Endothelial cell of umbilical vein (primary cell): ENCODE measurements at regions not wholly inside any gene's neighbourhood (a gene's known extent, or its start where the extent isn't known, plus 50 kb on each side); places are given as distances from the start of the nearest gene placed in this dataset.

ENCODE experiments used
- BruUV-seq: library from RNA; stranded (reverse); fragments of 400-500 nt; replicated peaks from 2 replicates; lab custom pipeline; 2021; lab: Mats Ljungman, UMichigan
- CTCF ChIA-PET: fragments of 300-600, 350-600 bp; sonication (Branson Sonifier 250); formaldehyde crosslinking; loops from one replicate; lab custom pipeline; 2021; ENCODE audit warnings: antibody characterized with exemption, inconsistent platforms; lab: Charles Lee
- POLR2A ChIA-PET: fragments of 300-600, 350-600 bp; sonication (Branson Sonifier 250); formaldehyde crosslinking; loops from one replicate; lab custom pipeline; 2021; ENCODE audit warnings: antibody characterized with exemption, inconsistent platforms; lab: Charles Lee
- DNase-seq: peaks from one replicate; pipeline ENCODE4 v3.0.0-alpha.2; 2011; ENCODE audit warnings: low read depth, low spot score
- FAIRE-seq: peaks from 2 replicates; lab custom pipeline; 2011; peaks lifted over from hg19 to GRCh38; lab: Jason Lieb, UNC
- H2AFZ ChIP-seq: 2 replicates; pipeline ENCODE4 v1.6.0; 2012; ENCODE audit warnings: low read depth, low read length, control low read depth, inconsistent platforms
- H3K27ac ChIP-seq: 2 replicates; pipeline ENCODE4 v1.5.1; 2011; ENCODE audit warnings: low read depth, mild to moderate bottlenecking, control low read depth, low read length, moderate library complexity; ENCODE audit not compliant: insufficient read depth
- H3K27me3 ChIP-seq, 2 experiments: 2 replicates each; pipeline versions ENCODE4 v1.6.0 to v1.6.1; 2011; ENCODE audit warnings: low read length in 2 of 2, mixed read lengths in 1 of 2; ENCODE audit not compliant: control insufficient read depth in 2 of 2, insufficient read depth in 2 of 2
- H3K36me3 ChIP-seq, 2 experiments: 2 replicates in 1 of 2; 3 replicates in 1 of 2; pipeline ENCODE4 v1.5.1; 2011; ENCODE audit warnings: low read length in 2 of 2, mild to moderate bottlenecking in 1 of 2, moderate library complexity in 1 of 2; ENCODE audit not compliant: control insufficient read depth in 2 of 2, insufficient read depth in 2 of 2; ENCODE audit errors: extremely low read depth in 1 of 2
- H3K4me1 ChIP-seq: 3 replicates; pipeline ENCODE4 v1.5.1; 2011; ENCODE audit warnings: mild to moderate bottlenecking, low read length; ENCODE audit not compliant: control insufficient read depth, insufficient read depth; ENCODE audit errors: extremely low read depth
- H3K4me2 ChIP-seq: 2 replicates; pipeline ENCODE4 v1.6.1; 2011; ENCODE audit warnings: low read length, control low read depth, mixed read lengths; ENCODE audit not compliant: insufficient read depth
- H3K4me3 ChIP-seq, 3 experiments: fragments of 200-600 bp in 1 of 3; sonication (generic), shearing (Covaris generic) in 1 of 3; replicated peaks in 1 of 3; 2 replicates each; pipeline ENCODE4 v1.5.1; 2011 to 2016; ENCODE audit warnings: control low read depth in 3 of 3, low read length in 3 of 3, mild to moderate bottlenecking in 2 of 3, inconsistent platforms in 1 of 3, low read depth in 1 of 3, moderate library complexity in 1 of 3; ENCODE audit not compliant: insufficient read depth in 1 of 3
- H3K79me2 ChIP-seq: 2 replicates; pipeline ENCODE4 v1.6.0; 2012; ENCODE audit warnings: low read length, inconsistent platforms; ENCODE audit not compliant: control insufficient read depth, insufficient read depth
- H3K9ac ChIP-seq: replicated peaks from 2 replicates; pipeline ENCODE3; 2011; ENCODE audit warnings: low read length, control low read depth; ENCODE audit not compliant: insufficient read depth; ENCODE audit errors: extremely low read depth
- H3K9me1 ChIP-seq: replicated peaks from 3 replicates; pipeline ENCODE4 v1.6.0; 2011; ENCODE audit warnings: mild to moderate bottlenecking, low read length; ENCODE audit not compliant: control insufficient read depth, insufficient read depth; ENCODE audit errors: extremely low read depth
- H3K9me3 ChIP-seq: replicated peaks from 2 replicates; pipeline ENCODE4 v1.5.1; 2012; ENCODE audit warnings: low read length, inconsistent platforms; ENCODE audit not compliant: control insufficient read depth, insufficient read depth
- H4K20me1 ChIP-seq: replicated peaks from 2 replicates; pipeline ENCODE3; 2011; ENCODE audit warnings: mild to moderate bottlenecking, low read length; ENCODE audit not compliant: control insufficient read depth, insufficient read depth; ENCODE audit errors: extremely low read depth
- CTCF ChIP-seq, 2 donors: IDR thresholded peaks; 1 replicate in 1 of 2; 2 replicates in 1 of 2; pipeline ENCODE4 v1.5.1; 2011; ENCODE audit warnings: low read length in 2 of 2, mild to moderate bottlenecking in 2 of 2, moderate library complexity in 2 of 2, control low read depth in 1 of 2, inconsistent platforms in 1 of 2, low read depth in 1 of 2; ENCODE audit not compliant: insufficient read depth in 1 of 2; ENCODE audit errors: extremely low read depth in 1 of 2
- EZH2 ChIP-seq: IDR thresholded peaks from 2 replicates; pipeline ENCODE4 v1.6.1; 2012; ENCODE audit warnings: borderline replicate concordance, low read depth, mild to moderate bottlenecking, moderate library complexity, low read length, inconsistent platforms; ENCODE audit not compliant: severe bottlenecking
- FOS ChIP-seq: IDR thresholded peaks from 2 replicates; pipeline ENCODE4 v1.6.1; 2011; ENCODE audit warnings: mild to moderate bottlenecking, low read length, moderate library complexity, borderline replicate concordance; ENCODE audit not compliant: insufficient read depth
- GATA2 ChIP-seq: IDR thresholded peaks from 2 replicates; pipeline ENCODE4 v1.7.0; 2011; ENCODE audit warnings: low read depth, mild to moderate bottlenecking, moderate library complexity, mixed read lengths, low read length; ENCODE audit not compliant: insufficient read length, insufficient read depth
- JUN ChIP-seq: IDR thresholded peaks from 2 replicates; pipeline ENCODE4 v1.6.1; 2011; ENCODE audit warnings: borderline replicate concordance, low read depth; ENCODE audit not compliant: insufficient read length, insufficient read depth
- MAX ChIP-seq: IDR thresholded peaks from 2 replicates; pipeline ENCODE4 v1.6.1; 2011; ENCODE audit not compliant: insufficient read depth, insufficient read length
- MYC ChIP-seq: IDR thresholded peaks from one replicate; pipeline ENCODE4 v1.6.1; 2011; ENCODE audit warnings: mild to moderate bottlenecking, low read depth, low read length
- POLR2A ChIP-seq: IDR thresholded peaks from 2 replicates; pipeline ENCODE4 v1.6.1; 2012; ENCODE audit warnings: low read depth, mild to moderate bottlenecking, control low read depth, low read length
- POLR2AphosphoS5 ChIP-seq: IDR thresholded peaks from 2 replicates; pipeline ENCODE4 v1.6.1; 2012; ENCODE audit warnings: low read depth, mild to moderate bottlenecking, control low read depth, low read length, moderate library complexity; ENCODE audit not compliant: insufficient read depth
- dilution Hi-C: fragments of 300-500 bp; cut with MboI; formaldehyde crosslinking; loops from one replicate; pipeline ENCODE4 v1.15.0; 2019; ENCODE audit warnings: low sequenced_read_pairs; ENCODE audit not compliant: extremely low pct_ligation_motif_present
- intact Hi-C: fragments of 100-400 bp; cut with micrococcal nuclease; formaldehyde crosslinking; loops from one replicate; pipeline ENCODE4 v1.10.0; 2022

- Histone ChIP-seq H3K36me3 (no peaks in the 10 kb centered on the region), H3K9me3 (no peaks in the 10 kb centered on the region), H3K9ac (peak overlapping the region; percentile 64), H3K27me3 (no peaks in the 10 kb centered on the region), H3K4me1 (peaks cover 67% of the 10 kb centered on the region), H3K79me2 (no peaks in the 10 kb centered on the region), H3K4me2 (peak overlapping the region; percentile 44), H3K27ac (peak overlapping the region; percentile 98), H4K20me1 (no peaks in the 10 kb centered on the region), H3K4me3 (no peak overlapping the region), H2AFZ (peak overlapping the region; percentile 41), H3K9me1 (no peaks in the 10 kb centered on the region)
- ChIA-PET POLR2A (interaction anchor here (1.0 to 1.5 kb wide), 2 partner anchors 18 to 318 kb away, joined by 3 read pairs; no protein-coding TSS in a partner anchor), CTCF (interaction anchor here (1.4 to 2.0 kb wide), 3 partner anchors 8 to 61 kb away, joined by 3 to 10 read pairs (median 4); no protein-coding TSS in a partner anchor)
- FAIRE-seq (peak; percentile 64), DNase-seq (peak; percentile 90)
- BruUV-seq: TSS peak; percentile 39
- intact Hi-C loops (loop anchor here (2.0 to 10.0 kb wide), 6 partner anchors 99 to 899 kb away; partner anchors contain the start of gene MRPS31), dilution Hi-C loops (no loop called here)
- TF ChIP-seq GATA2 (peak; percentile 8), FOS (peak; percentile 84), POLR2AphosphoS5 (no peak), JUN (peak; percentile 75), EZH2 (no peak), MYC (no peak), MAX (no peak), POLR2A (peak; percentile 25), CTCF (IDR thresholded peaks at IDR 0.05; ENCODE audit: extremely low read depth in 1 of 2, insufficient read depth in 1 of 2, low read depth in 1 of 2, low read length in 2 of 2) (no peak)
Observed at GRCh38 chr13:39876258-39876657, 220.8 kb downstream of the COG6 start.
